ENCODE measurements at regions not wholly inside any gene's neighbourhood (a gene's known extent, or its start where the extent isn't known, plus 50 kb on each side); places are given as distances from the start of the nearest gene placed in this dataset.

GRCh38 chr12:130074661-130075406 lies 87.4 kb upstream of the FZD10 start:
- DNase-seq = no peak

- no peak for DNase-seq
These were observed 86.7 kb upstream of the FZD10 start for GRCh38 chr12:130075497-130076076.

GRCh38 chr12:130076126-130076525 lies 86.1 kb upstream of the FZD10 start:
- DNase-seq = no peak

- DNase-seq = no peak
These were observed 85.5 kb upstream of the FZD10 start for GRCh38 chr12:130076752-130077151.

- DNase-seq = no peak
These were observed 83.4 kb upstream of the FZD10 start for GRCh38 chr12:130078852-130079251.

GRCh38 chr12:130079279-130079678 lies 83.0 kb upstream of the FZD10 start:
- no peak for DNase-seq

GRCh38 chr12:130080205-130080604 lies 82.1 kb upstream of the FZD10 start:
- no peak for DNase-seq

GRCh38 chr12:130081117-130081805 lies 81.0 kb upstream of the FZD10 start:
- DNase-seq = no peak

GRCh38 chr12:130083002-130083401 lies 79.3 kb upstream of the FZD10 start:
- DNase-seq = no peak

- no peak for DNase-seq
These were observed 78.5 kb upstream of the FZD10 start for GRCh38 chr12:130083734-130084133.

GRCh38 chr12:130084359-130084758 lies 77.9 kb upstream of the FZD10 start:
- no peak for DNase-seq

- DNase-seq = no peak
These were observed 76.0 kb upstream of the FZD10 start for GRCh38 chr12:130086248-130086647.

- DNase-seq = no peak
These were observed 75.5 kb upstream of the FZD10 start for GRCh38 chr12:130086797-130087196.

- DNase-seq = no peak
These were observed 75.0 kb upstream of the FZD10 start for GRCh38 chr12:130087222-130087621.

- DNase-seq = no peak
These were observed 73.8 kb upstream of the FZD10 start for GRCh38 chr12:130088504-130088903.

GRCh38 chr12:130090542-130090941 lies 71.7 kb upstream of the FZD10 start:
- no peak for DNase-seq

GRCh38 chr12:130093380-130093779 lies 68.9 kb upstream of the FZD10 start:
- no peak for DNase-seq

GRCh38 chr12:130097342-130097741 lies 64.9 kb upstream of the FZD10 start:
- no peak for DNase-seq

GRCh38 chr12:130097798-130098255 lies 64.4 kb upstream of the FZD10 start:
- DNase-seq = no peak

- no peak for DNase-seq
These were observed 63.8 kb upstream of the FZD10 start for GRCh38 chr12:130098301-130099005.

GRCh38 chr12:130100634-130101362 lies 61.5 kb upstream of the FZD10 start:
- no peak for DNase-seq

GRCh38 chr12:130101370-130101769 lies 60.9 kb upstream of the FZD10 start:
- DNase-seq = no peak

- no peak for DNase-seq
These were observed 60.0 kb upstream of the FZD10 start for GRCh38 chr12:130102266-130102665.
